ENCODE measurements at regions not wholly inside any gene's neighbourhood (a gene's known extent, or its start where the extent isn't known, plus 50 kb on each side); places are given as distances from the start of the nearest gene placed in this dataset.

- H3K27ac ChIP-seq (ENCODE audit: low read depth): no peak overlapping the region
- DNase-seq (ENCODE audit: low spot score) (no peak), ATAC-seq (no peak)
- H3K27ac Mint-ChIP-seq: no peak overlapping the region
- H3F3A ChIP-seq (replicated peaks; ENCODE audit: low read depth): no peaks in the 10 kb centered on the region
- TF ChIP-seq POLR2AphosphoS5 (IDR thresholded peaks at IDR 0.05; ENCODE audit: low read depth): no peak
- TF ChIP-seq EZH2phosphoT487 (IDR thresholded peaks at IDR 0.05; ENCODE audit: unreplicated experiment): no peak
- no peak for TF ChIP-seq CREB1 (CRISPR knock-in tag; IDR thresholded peaks at IDR 0.05; ENCODE audit: low read depth)
- no peak for TF ChIP-seq ZNF462 (CRISPR knock-in tag; IDR thresholded peaks at IDR 0.05)
- TF ChIP-seq NANOG (IDR thresholded peaks at IDR 0.05; ENCODE audit: borderline replicate concordance): no peak
- no peak for TF ChIP-seq REST (IDR thresholded peaks at IDR 0.05; ENCODE audit: unreplicated experiment)
- TF ChIP-seq ZNF331 (CRISPR knock-in tag; IDR thresholded peaks at IDR 0.05; ENCODE audit: low read depth): no peak
- no peak for TF ChIP-seq JUNB (IDR thresholded peaks at IDR 0.05; ENCODE audit: unreplicated experiment)
- no peak for TF ChIP-seq ZNF114 (CRISPR knock-in tag; IDR thresholded peaks at IDR 0.05)
- no peak for TF ChIP-seq STAT1 (IDR thresholded peaks at IDR 0.05; ENCODE audit: unreplicated experiment)
- TF ChIP-seq ETS1 (IDR thresholded peaks at IDR 0.05): no peak
- no peak for TF ChIP-seq CTCF (conservative IDR thresholded peaks at IDR 0.05; ENCODE audit: low read depth in 2 of 2)
- TF ChIP-seq EZH2 (IDR thresholded peaks at IDR 0.05; ENCODE audit: low read depth, unreplicated experiment): no peak
- H3K4me2 ChIP-seq: no peak overlapping the region
- H3K27me3 ChIP-seq (ENCODE audit: insufficient read depth): no peaks in the 10 kb centered on the region
- no peaks in the 10 kb centered on the region for H3K4me1 ChIP-seq (ENCODE audit: insufficient read depth)
- 0 out of 2 replicates have a peak, but pooled peaks cover 22% of the 10 kb centered on the region for H3K9me2 ChIP-seq (ENCODE audit: insufficient read depth)
- H2AFZ ChIP-seq: no peak overlapping the region
- H3K36me3 ChIP-seq (ENCODE audit: insufficient read depth): no peaks in the 10 kb centered on the region
- no peak overlapping the region for H3K4me3 Mint-ChIP-seq
- H4K20me1 ChIP-seq (replicated peaks; ENCODE audit: insufficient read depth): no peaks in the 10 kb centered on the region
- no peaks in the 10 kb centered on the region for H3K36me3 Mint-ChIP-seq (ENCODE audit: low read depth)
- no peaks in the 10 kb centered on the region for H3K9me3 Mint-ChIP-seq
- no peak overlapping the region for H3K4me3 ChIP-seq
- H3K4me1 Mint-ChIP-seq: peaks cover 3% of the 10 kb centered on the region; the same call in 1 of the 3 replicates
- H3K79me2 ChIP-seq (replicated peaks; ENCODE audit: insufficient read depth): no peaks in the 10 kb centered on the region
- H3K27me3 Mint-ChIP-seq (ENCODE audit: insufficient read depth, low read depth, poor library complexity): peaks cover 6% of the 10 kb centered on the region
These were observed 215.8 kb upstream of the SFRP2 start for GRCh38 chr4:154004507-154005170.
